ENCODE measurements at regions not wholly inside any gene's neighbourhood (a gene's known extent, or its start where the extent isn't known, plus 50 kb on each side); places are given as distances from the start of the nearest gene placed in this dataset.

- Histone ChIP-seq H4K20me1 (ENCODE audit: control insufficient read depth, insufficient read depth, low read length, poor library complexity, severe bottlenecking) (no peaks in the 10 kb centered on the region), H3K27ac (ENCODE audit: low read length in 2 of 2) (no peak overlapping the region), H3K9me3 (ENCODE audit: control extremely low read depth in 1 of 3, control insufficient read depth in 2 of 3, insufficient read depth in 1 of 3, low read length in 2 of 3) (no peaks in the 10 kb centered on the region), H3K79me2 (ENCODE audit: control insufficient read depth, insufficient read depth, low read length) (no peaks in the 10 kb centered on the region), H3K4me3 (ENCODE audit: control extremely low read depth in 1 of 5, extremely low read depth in 1 of 5, insufficient read depth in 1 of 5, low read depth in 2 of 5, low read length in 4 of 5) (no peak overlapping the region), H2AFZ (ENCODE audit: insufficient read depth, low read depth, low read length, poor library complexity, severe bottlenecking) (no peak overlapping the region), H3K9ac (ENCODE audit: low read length) (no peak overlapping the region), H3K36me3 (replicated peaks in 1 of 2; ENCODE audit: control extremely low read depth in 1 of 2, control insufficient read depth in 1 of 2, extremely low read depth in 1 of 2, insufficient read depth in 2 of 2, low read length in 1 of 2) (no peaks in the 10 kb centered on the region), H3K27me3 (replicated peaks in 1 of 4; ENCODE audit: control extremely low read depth in 1 of 4, control insufficient read depth in 3 of 4, insufficient read depth in 4 of 4, low read length in 3 of 4) (no peaks in the 10 kb centered on the region), H3K4me2 (replicated peaks; ENCODE audit: low read depth, low read length, poor library complexity, severe bottlenecking) (no peak overlapping the region), H3K4me1 (ENCODE audit: control insufficient read depth in 2 of 2, insufficient read depth in 2 of 2, low read length in 2 of 2) (no peaks in the 10 kb centered on the region)
- Mint-ChIP-seq H3K27ac (no peak overlapping the region), H3K27me3 (no peaks in the 10 kb centered on the region), H3K4me1 (no peaks in the 10 kb centered on the region), H3K9me3 (ENCODE audit: insufficient read depth) (no peaks in the 10 kb centered on the region), H3K4me3 (no peak overlapping the region)
- CTCF ChIA-PET, result no interaction called here
- intact Hi-C loops (cut with micrococcal nuclease), result no loop called here
- ATAC-seq (ENCODE audit: low read depth) (no peak), DNase-seq (no peak)
- POLR2A ChIA-PET, result no interaction called here
- TF ChIP-seq CTCF (IDR thresholded peaks at IDR 0.05) (no peak), EZH2 (IDR thresholded peaks at IDR 0.05; ENCODE audit: borderline replicate concordance, insufficient read depth, low read depth, low read length, poor library complexity, severe bottlenecking) (no peak)
- no CpG with 5 or more reads among the region's 1 CpG for WGBS (ENCODE audit: insufficient coverage)
Measured at GRCh38 chr9:82720515-82720914, 342.4 kb downstream of the RASEF start.

GRCh38 chr9:82721593-82721992 lies 341.3 kb downstream of the RASEF start:
- no peaks in the 10 kb centered on the region for H3K27me3 ChIP-seq (replicated peaks in 1 of 4; ENCODE audit: control extremely low read depth in 1 of 4, control insufficient read depth in 3 of 4, insufficient read depth in 4 of 4, low read length in 3 of 4)
- no peak overlapping the region for H3K4me2 ChIP-seq (replicated peaks; ENCODE audit: low read depth, low read length, poor library complexity, severe bottlenecking)
- Mint-ChIP-seq H3K4me3 (no peak overlapping the region), H3K4me1 (no peaks in the 10 kb centered on the region), H3K27me3 (no peaks in the 10 kb centered on the region), H3K9me3 (ENCODE audit: insufficient read depth) (no peaks in the 10 kb centered on the region), H3K27ac (no peak overlapping the region)
- no peak overlapping the region for H3K27ac ChIP-seq (ENCODE audit: low read length in 2 of 2)
- no peak overlapping the region for H2AFZ ChIP-seq (ENCODE audit: insufficient read depth, low read depth, low read length, poor library complexity, severe bottlenecking)
- no peak overlapping the region for H3K9ac ChIP-seq (ENCODE audit: low read length)
- no peaks in the 10 kb centered on the region for H3K36me3 ChIP-seq (replicated peaks in 1 of 2; ENCODE audit: control extremely low read depth in 1 of 2, control insufficient read depth in 1 of 2, extremely low read depth in 1 of 2, insufficient read depth in 2 of 2, low read length in 1 of 2)
- H3K4me1 ChIP-seq (ENCODE audit: control insufficient read depth in 2 of 2, insufficient read depth in 2 of 2, low read length in 2 of 2), result no peaks in the 10 kb centered on the region
- no peak overlapping the region for H3K4me3 ChIP-seq (ENCODE audit: control extremely low read depth in 1 of 5, extremely low read depth in 1 of 5, insufficient read depth in 1 of 5, low read depth in 2 of 5, low read length in 4 of 5)
- H3K79me2 ChIP-seq (ENCODE audit: control insufficient read depth, insufficient read depth, low read length), result no peaks in the 10 kb centered on the region
- H4K20me1 ChIP-seq (ENCODE audit: control insufficient read depth, insufficient read depth, low read length, poor library complexity, severe bottlenecking), result no peaks in the 10 kb centered on the region
- ATAC-seq (ENCODE audit: low read depth), result no peak
- CTCF ChIA-PET, result no interaction called here
- no peaks in the 10 kb centered on the region for H3K9me3 ChIP-seq (ENCODE audit: control extremely low read depth in 1 of 3, control insufficient read depth in 2 of 3, insufficient read depth in 1 of 3, low read length in 2 of 3)
- no peak for TF ChIP-seq EZH2 (IDR thresholded peaks at IDR 0.05; ENCODE audit: borderline replicate concordance, insufficient read depth, low read depth, low read length, poor library complexity, severe bottlenecking)
- TF ChIP-seq CTCF (IDR thresholded peaks at IDR 0.05), result no peak
- WGBS (ENCODE audit: insufficient coverage), result 20% methylated on average over 1 of the region's 1 CpG
- intact Hi-C loops (cut with micrococcal nuclease), result no loop called here
- DNase-seq, result no peak
- POLR2A ChIA-PET, result no interaction called here
